B cell (primary cell): ENCODE measurements at regions not wholly inside any gene's neighbourhood (a gene's known extent, or its start where the extent isn't known, plus 50 kb on each side); places are given as distances from the start of the nearest gene placed in this dataset.
"Not testable (repeated sequence)": the region's sequence is repeated elsewhere in the genome, so short reads cannot be mapped to it uniquely, and the experiment has no call there.

Source experiments
- ATAC-seq: fragments of 200-7000 bp; cut with Tn5 transposase; one replicate; pipeline ENCODE4 v1.10.0; 2021; ENCODE audit warnings: low read depth, mild to moderate bottlenecking, moderate number of reproducible peaks, moderate library complexity
- CTCF ChIA-PET: fragments of 350-600 bp; sonication (Branson Sonifier 250); formaldehyde crosslinking; loops from one replicate; lab custom pipeline; 2021; ENCODE audit warnings: antibody characterized with exemption, inconsistent platforms; lab: Charles Lee
- POLR2A ChIA-PET: fragments of 350-600 bp; sonication (Branson Sonifier 250); formaldehyde crosslinking; loops from one replicate; lab custom pipeline; 2021; ENCODE audit warnings: antibody characterized with exemption; lab: Charles Lee
- DNase-seq: peaks from one replicate; pipeline ENCODE4 v3.0.0; 2013
- H2AFZ ChIP-seq: 2 replicates; pipeline ENCODE4 v1.6.1; 2012; ENCODE audit warnings: mild to moderate bottlenecking, low read depth, low read length; ENCODE audit not compliant: insufficient read depth, poor library complexity, severe bottlenecking
- H3K27ac ChIP-seq, 2 donors: 1 replicate in 1 of 2; 2 replicates in 1 of 2; pipeline ENCODE4 v1.5.1; 2012 to 2013; ENCODE audit warnings: low read length in 2 of 2, mild to moderate bottlenecking in 2 of 2, moderate library complexity in 1 of 2
- H3K27me3 ChIP-seq, 4 experiments: fragments of 200-600 bp in 1 of 4; sonication (generic) in 1 of 4; replicated peaks in 1 of 4; 1 replicate in 2 of 4; 2 replicates in 2 of 4; pipeline versions ENCODE4 v1.6.1 to v1.7.0; 2013 to 2016; ENCODE audit warnings: low read length in 3 of 4, mild to moderate bottlenecking in 2 of 4, mixed read lengths in 1 of 4, moderate library complexity in 1 of 4; ENCODE audit not compliant: insufficient read depth in 4 of 4, control insufficient read depth in 3 of 4; ENCODE audit errors: control extremely low read depth in 1 of 4
- H3K36me3 ChIP-seq, 2 experiments: replicated peaks in 1 of 2; 1 replicate in 1 of 2; 2 replicates in 1 of 2; pipeline versions ENCODE4 v1.6.1 to v1.7.1; 2013; ENCODE audit warnings: low read length in 1 of 2; ENCODE audit not compliant: insufficient read depth in 2 of 2, control insufficient read depth in 1 of 2; ENCODE audit errors: control extremely low read depth in 1 of 2, extremely low read depth in 1 of 2
- H3K4me1 ChIP-seq, 2 donors: fragments of 200-600 bp in 1 of 2; sonication (generic) in 1 of 2; 1 replicate in 1 of 2; 2 replicates in 1 of 2; pipeline versions ENCODE4 v1.5.1 to v1.6.1; 2013 to 2017; ENCODE audit warnings: low read length in 2 of 2; ENCODE audit not compliant: control insufficient read depth in 2 of 2, insufficient read depth in 2 of 2
- H3K4me2 ChIP-seq: replicated peaks from 2 replicates; pipeline ENCODE3; 2012; ENCODE audit warnings: mild to moderate bottlenecking, low read depth, low read length; ENCODE audit not compliant: poor library complexity, severe bottlenecking
- H3K4me3 ChIP-seq, 5 experiments: fragments of 200-600 bp in 1 of 5; sonication (generic) in 1 of 5; 1 replicate in 3 of 5; 2 replicates in 2 of 5; pipeline versions ENCODE4 v1.5.1 to v1.7.0; 2011 to 2016; ENCODE audit warnings: low read length in 4 of 5, mild to moderate bottlenecking in 4 of 5, low read depth in 2 of 5, control low read depth in 1 of 5, moderate library complexity in 1 of 5; ENCODE audit not compliant: insufficient read depth in 1 of 5; ENCODE audit errors: control extremely low read depth in 1 of 5, extremely low read depth in 1 of 5
- H3K79me2 ChIP-seq: fragments of 200-600 bp; sonication (generic); one replicate; pipeline ENCODE4 v1.6.0; 2016; ENCODE audit warnings: low read length; ENCODE audit not compliant: control insufficient read depth, insufficient read depth
- H3K9ac ChIP-seq: fragments of 200-600 bp; sonication (generic); 2 replicates; pipeline ENCODE4 v1.6.1; 2017; ENCODE audit warnings: mild to moderate bottlenecking, low read length, moderate library complexity
- H3K9me3 ChIP-seq, 3 donors: one replicate each; pipeline versions ENCODE4 v1.6.1 to v1.7.1; 2013; ENCODE audit warnings: low read length in 2 of 3; ENCODE audit not compliant: control insufficient read depth in 2 of 3, insufficient read depth in 1 of 3; ENCODE audit errors: control extremely low read depth in 1 of 3
- H4K20me1 ChIP-seq: 2 replicates; pipeline ENCODE4 v1.6.0; 2012; ENCODE audit warnings: mild to moderate bottlenecking, low read length; ENCODE audit not compliant: insufficient read depth, control insufficient read depth, poor library complexity, severe bottlenecking
- H3K27ac Mint-ChIP-seq: one replicate; pipeline ENCODE4 v1.8.0; 2021; ENCODE audit warnings: mixed read lengths
- H3K27me3 Mint-ChIP-seq: one replicate; pipeline ENCODE4 v1.8.0; 2021; ENCODE audit warnings: mixed read lengths
- H3K4me1 Mint-ChIP-seq: one replicate; pipeline ENCODE4 v1.8.0; 2021; ENCODE audit warnings: mixed read lengths
- H3K4me3 Mint-ChIP-seq: one replicate; pipeline ENCODE4 v1.8.0; 2021; ENCODE audit warnings: mixed read lengths
- H3K9me3 Mint-ChIP-seq: one replicate; pipeline ENCODE4 v1.8.0; 2022; ENCODE audit warnings: mixed read lengths; ENCODE audit not compliant: insufficient read depth
- CTCF ChIP-seq: fragments of 200-600 bp; IDR thresholded peaks from one replicate; pipeline ENCODE4 v1.8.0; 2022; ENCODE audit warnings: antibody characterized with exemption, mild to moderate bottlenecking
- EZH2 ChIP-seq: IDR thresholded peaks from 2 replicates; pipeline ENCODE4 v1.6.1; 2012; ENCODE audit warnings: borderline replicate concordance, low read depth, mild to moderate bottlenecking, moderate library complexity, low read length; ENCODE audit not compliant: insufficient read depth, poor library complexity, severe bottlenecking
- WGBS: methylation state at CpG from one replicate; pipeline ENCODE4 v1.1.5; 2013; ENCODE audit warnings: missing lambda C conversion rate; ENCODE audit not compliant: insufficient coverage; 5-methylcytosine and 5-hydroxymethylcytosine counted together
- intact Hi-C: fragments of 100-400 bp; cut with micrococcal nuclease; formaldehyde crosslinking; loops from one replicate; pipeline ENCODE4 v1.10.0; 2022

- Mint-ChIP-seq H3K27me3 (no peaks in the 10 kb centered on the region), H3K4me3 (no peak overlapping the region), H3K4me1 (no peaks in the 10 kb centered on the region), H3K27ac (no peak overlapping the region), H3K9me3 (no peaks in the 10 kb centered on the region)
- no peaks in the 10 kb centered on the region for H3K9me3 ChIP-seq
- no peak for ATAC-seq
- CTCF ChIA-PET: no interaction called here
- TF ChIP-seq EZH2: no peak
- no peak for TF ChIP-seq CTCF
- H3K4me3 ChIP-seq: no peak overlapping the region
- WGBS: no CpG with 5 or more reads among the region's 2 CpGs
- H3K79me2 ChIP-seq: no peaks in the 10 kb centered on the region
- intact Hi-C loops: no loop called here
- H2AFZ ChIP-seq: no peak overlapping the region
- H3K4me2 ChIP-seq: no peak overlapping the region
- no peak overlapping the region for H3K9ac ChIP-seq
- no peaks in the 10 kb centered on the region for H4K20me1 ChIP-seq
- H3K4me1 ChIP-seq: no peaks in the 10 kb centered on the region
- H3K27ac ChIP-seq: no peak overlapping the region
- H3K36me3 ChIP-seq: no peaks in the 10 kb centered on the region
- H3K27me3 ChIP-seq: no peaks in the 10 kb centered on the region
- no peak for DNase-seq
- POLR2A ChIA-PET: no interaction called here
These were observed 923.0 kb downstream of the DIPK2A start for GRCh38 chr3:144894576-144894975.

- no peak for ATAC-seq
These were observed 928.7 kb downstream of the DIPK2A start for GRCh38 chr3:144900366-144900765.

GRCh38 chr3:144907581-144907980 lies 936.0 kb downstream of the DIPK2A start:
- DNase-seq, H3K9ac ChIP-seq, H3K4me3 ChIP-seq, CTCF ChIA-PET, H3K36me3 ChIP-seq, H3K4me1 Mint-ChIP-seq, ATAC-seq, POLR2A ChIA-PET, H3K79me2 ChIP-seq, H3K4me2 ChIP-seq, H3K27me3 ChIP-seq, H2AFZ ChIP-seq, H3K27ac Mint-ChIP-seq, intact Hi-C loops, H3K27me3 Mint-ChIP-seq, H3K4me3 Mint-ChIP-seq, H3K4me1 ChIP-seq, H3K27ac ChIP-seq, H4K20me1 ChIP-seq: not testable (repeated sequence)
- WGBS: no CpG with 5 or more reads among the region's 3 CpGs
- peaks cover 0 to 16% (median 0%) of the 10 kb centered on the region in 3 donors for H3K9me3 ChIP-seq
- peaks cover 11% of the 10 kb centered on the region for H3K9me3 Mint-ChIP-seq

More at GRCh38 chr3:144900366-144900765, 928.7 kb downstream of the DIPK2A start:
- Mint-ChIP-seq H3K9me3 (peaks cover 4% of the 10 kb centered on the region), H3K27ac (no peak overlapping the region), H3K4me1 (no peaks in the 10 kb centered on the region), H3K27me3 (no peaks in the 10 kb centered on the region), H3K4me3 (no peak overlapping the region)
- CTCF ChIA-PET: no interaction called here
- Histone ChIP-seq H2AFZ (no peak overlapping the region), H3K9ac (no peak overlapping the region), H3K27me3 (no peaks in the 10 kb centered on the region), H3K4me1 (no peaks in the 10 kb centered on the region), H4K20me1 (no peaks in the 10 kb centered on the region), H3K4me2 (no peak overlapping the region), H3K4me3 (no peak overlapping the region), H3K79me2 (no peaks in the 10 kb centered on the region), H3K36me3 (no peaks in the 10 kb centered on the region), H3K9me3 (peaks cover 0 to 8% (median 0%) of the 10 kb centered on the region in 3 donors), H3K27ac (no peak overlapping the region)
- intact Hi-C loops: no loop called here
- TF ChIP-seq EZH2 (no peak), CTCF (no peak)
- POLR2A ChIA-PET: no interaction called here
- no peak for DNase-seq
